Urinary bladder (tissue), 3 donors: ENCODE measurements at regions not wholly inside any gene's neighbourhood (a gene's known extent, or its start where the extent isn't known, plus 50 kb on each side); places are given as distances from the start of the nearest gene placed in this dataset.

ENCODE experiments used
- DNase-seq: peaks from one replicate; pipeline ENCODE4 v3.0.0-alpha.2; 2015; ENCODE audit errors: extremely low spot score
- H3K27ac ChIP-seq: one replicate; pipeline ENCODE4 v1.5.1; 2013; ENCODE audit warnings: low read depth, mild to moderate bottlenecking, moderate library complexity
- H3K36me3 ChIP-seq: one replicate; pipeline ENCODE4 v1.6.1; 2013; ENCODE audit warnings: mild to moderate bottlenecking, moderate library complexity; ENCODE audit not compliant: insufficient read depth
- H3K4me1 ChIP-seq: one replicate; pipeline ENCODE4 v1.6.1; 2013; ENCODE audit warnings: mild to moderate bottlenecking, moderate library complexity; ENCODE audit not compliant: insufficient read depth
- H3K4me3 ChIP-seq: one replicate; pipeline ENCODE4 v1.5.1; 2013; ENCODE audit warnings: low read depth, low read length
- WGBS: extraction: QIAGEN DNeasy Blood & Tissue Kit; methylation state at CpG from one replicate; pipeline ENCODE4 v1.1.7; 2013; 5-methylcytosine and 5-hydroxymethylcytosine counted together
- donor health status: healthy with polysubstance abuse.
- donor health status: healthy.

- no peak for DNase-seq
- H3K4me3 ChIP-seq: no peak overlapping the region
- H3K36me3 ChIP-seq: no peaks in the 10 kb centered on the region
- H3K27ac ChIP-seq: no peak overlapping the region
- no peaks in the 10 kb centered on the region for H3K4me1 ChIP-seq
Measured at GRCh38 chr14:95379634-95380033, 59.9 kb upstream of the CLMN start.

GRCh38 chr14:95375539-95376109 is 55.9 kb upstream of the CLMN start:
- H3K27ac ChIP-seq: no peak overlapping the region
- DNase-seq: no peak
- no peaks in the 10 kb centered on the region for H3K4me1 ChIP-seq
- H3K36me3 ChIP-seq: no peaks in the 10 kb centered on the region
- WGBS: 59% methylated on average over 7 of the region's 7 CpGs
- H3K4me3 ChIP-seq: no peak overlapping the region

- no peak for DNase-seq
- Histone ChIP-seq H3K36me3 (no peaks in the 10 kb centered on the region), H3K4me1 (no peaks in the 10 kb centered on the region), H3K4me3 (no peak overlapping the region), H3K27ac (no peak overlapping the region)
- WGBS: 36% methylated on average over 2 of the region's 2 CpGs
Measured at GRCh38 chr14:95374239-95374997, 54.7 kb upstream of the CLMN start.

GRCh38 chr14:95370076-95370475 is 50.4 kb upstream of the CLMN start:
- no peaks in the 10 kb centered on the region for H3K4me1 ChIP-seq
- no peak for DNase-seq
- 89% methylated on average over 2 of the region's 2 CpGs for WGBS
- no peak overlapping the region for H3K4me3 ChIP-seq
- no peaks in the 10 kb centered on the region for H3K36me3 ChIP-seq
- no peak overlapping the region for H3K27ac ChIP-seq
